Hepatocyte (in vitro differentiated cells): ENCODE measurements at regions not wholly inside any gene's neighbourhood (a gene's known extent, or its start where the extent isn't known, plus 50 kb on each side); places are given as distances from the start of the nearest gene placed in this dataset.

Experiments used
- DNase-seq: peaks from one replicate; pipeline ENCODE4 v3.0.0-alpha.2; 2016; ENCODE audit warnings: low spot score
- H2AFZ ChIP-seq: fragments of 200-600 bp; sonication (generic); 2 replicates; pipeline ENCODE4 v1.6.0; 2016; ENCODE audit warnings: antibody characterized with exemption, mild to moderate bottlenecking
- H3K27ac ChIP-seq: fragments of 200-600 bp; sonication (generic); 2 replicates; pipeline ENCODE4 v1.5.1; 2016; ENCODE audit warnings: mild to moderate bottlenecking
- H3K27me3 ChIP-seq: fragments of 200-600 bp; sonication (generic); 2 replicates; pipeline ENCODE4 v1.6.1; 2016
- H3K36me3 ChIP-seq: fragments of 200-600 bp; sonication (generic); replicated peaks from 2 replicates; pipeline ENCODE4 v1.5.1; 2016; ENCODE audit warnings: low read depth; ENCODE audit not compliant: insufficient read depth
- H3K4me1 ChIP-seq: fragments of 200-600 bp; sonication (generic); 2 replicates; pipeline ENCODE4 v1.5.1; 2016; ENCODE audit warnings: mild to moderate bottlenecking, moderate library complexity; ENCODE audit not compliant: insufficient read depth
- H3K4me2 ChIP-seq: fragments of 200-600 bp; sonication (generic); 2 replicates; pipeline ENCODE4 v1.6.0; 2016
- H3K4me3 ChIP-seq: fragments of 200-600 bp; sonication (generic); 2 replicates; pipeline ENCODE4 v1.5.1; 2016; ENCODE audit warnings: mild to moderate bottlenecking
- H3K79me2 ChIP-seq: fragments of 200-600 bp; sonication (generic); 2 replicates; pipeline ENCODE4 v1.6.0; 2017; ENCODE audit warnings: mild to moderate bottlenecking
- H3K9me2 ChIP-seq: fragments of 200-600 bp; sonication (generic); replicated peaks from 2 replicates; pipeline ENCODE4 v1.6.0; 2017; ENCODE audit warnings: mild to moderate bottlenecking; ENCODE audit not compliant: insufficient read depth
- H3K9me3 ChIP-seq: fragments of 200-600 bp; sonication (generic); 2 replicates; pipeline ENCODE4 v1.5.1; 2016; ENCODE audit warnings: low read depth, mild to moderate bottlenecking
- H4K20me1 ChIP-seq: fragments of 200-600 bp; sonication (generic); 2 replicates; pipeline ENCODE4 v1.6.0; 2016; ENCODE audit warnings: mild to moderate bottlenecking; ENCODE audit not compliant: insufficient read depth, poor library complexity, severe bottlenecking
- CTCF ChIP-seq: fragments of 200-600 bp; sonication (generic); IDR thresholded peaks from 2 replicates; pipeline ENCODE4 v1.5.1; 2016; ENCODE audit warnings: antibody characterized with exemption, mild to moderate bottlenecking; ENCODE audit not compliant: poor library complexity
- EZH2 ChIP-seq: fragments of 200-600 bp; sonication (generic); IDR thresholded peaks from 2 replicates; pipeline ENCODE4 v1.6.1; 2016; ENCODE audit warnings: antibody characterized with exemption, mild to moderate bottlenecking, borderline replicate concordance
- EZH2phosphoT487 ChIP-seq: fragments of 200-600 bp; sonication (generic); IDR thresholded peaks from one replicate; pipeline ENCODE4 v1.6.1; 2018; ENCODE audit warnings: antibody characterized with exemption, mild to moderate bottlenecking, low read depth, moderate library complexity; ENCODE audit not compliant: unreplicated experiment, severe bottlenecking
- WGBS: methylation state at CpG from one replicate; pipeline ENCODE4 v1.1.6; 2016; ENCODE audit warnings: low lambda C conversion rate; ENCODE audit errors: missing lambda C conversion rate; 5-methylcytosine and 5-hydroxymethylcytosine counted together

- H3K4me2 ChIP-seq = no peak overlapping the region
- H3K9me3 ChIP-seq = no peaks in the 10 kb centered on the region
- no peak for DNase-seq
- no peaks in the 10 kb centered on the region for H3K4me1 ChIP-seq
- H4K20me1 ChIP-seq = no peaks in the 10 kb centered on the region
- H3K4me3 ChIP-seq = no peak overlapping the region
- 70% methylated on average over 13 of the region's 13 CpGs for WGBS
- H3K27ac ChIP-seq = no peak overlapping the region
- H3K79me2 ChIP-seq = no peaks in the 10 kb centered on the region
- H3K36me3 ChIP-seq = no peaks in the 10 kb centered on the region
- no peaks in the 10 kb centered on the region for H3K9me2 ChIP-seq
- TF ChIP-seq CTCF (no peak), EZH2phosphoT487 (no peak), EZH2 (no peak)
- no peaks in the 10 kb centered on the region for H3K27me3 ChIP-seq
- no peak overlapping the region for H2AFZ ChIP-seq
These were observed 741.5 kb downstream of the BRD1 start for GRCh38 chr22:49086181-49086580.

- TF ChIP-seq EZH2 (no peak), EZH2phosphoT487 (no peak), CTCF (no peak)
- Histone ChIP-seq H3K4me1 (no peaks in the 10 kb centered on the region), H3K4me3 (no peak overlapping the region), H3K79me2 (no peaks in the 10 kb centered on the region), H2AFZ (no peak overlapping the region), H3K27ac (no peak overlapping the region), H3K9me3 (no peaks in the 10 kb centered on the region), H3K9me2 (no peaks in the 10 kb centered on the region), H4K20me1 (no peaks in the 10 kb centered on the region), H3K27me3 (no peaks in the 10 kb centered on the region), H3K36me3 (no peaks in the 10 kb centered on the region), H3K4me2 (no peak overlapping the region)
- no peak for DNase-seq
- WGBS = 88% methylated on average over 8 of the region's 8 CpGs
These were observed 743.5 kb downstream of the BRD1 start for GRCh38 chr22:49084206-49084605.

- H4K20me1 ChIP-seq = no peaks in the 10 kb centered on the region
- no peak overlapping the region for H2AFZ ChIP-seq
- H3K79me2 ChIP-seq = no peaks in the 10 kb centered on the region
- no peaks in the 10 kb centered on the region for H3K9me2 ChIP-seq
- H3K4me2 ChIP-seq = no peak overlapping the region
- no peak for DNase-seq
- H3K4me3 ChIP-seq = no peak overlapping the region
- no peaks in the 10 kb centered on the region for H3K9me3 ChIP-seq
- no peak overlapping the region for H3K27ac ChIP-seq
- H3K36me3 ChIP-seq = no peaks in the 10 kb centered on the region
- H3K27me3 ChIP-seq = no peaks in the 10 kb centered on the region
- 89% methylated on average over 8 of the region's 8 CpGs for WGBS
- TF ChIP-seq EZH2phosphoT487 = no peak
- no peak for TF ChIP-seq CTCF
- TF ChIP-seq EZH2 = no peak
- no peaks in the 10 kb centered on the region for H3K4me1 ChIP-seq
These were observed 744.1 kb downstream of the BRD1 start for GRCh38 chr22:49083607-49084006.

- Histone ChIP-seq H4K20me1 (no peaks in the 10 kb centered on the region), H3K4me3 (no peak overlapping the region), H3K27me3 (no peaks in the 10 kb centered on the region), H3K9me2 (no peaks in the 10 kb centered on the region), H2AFZ (no peak overlapping the region), H3K4me2 (no peak overlapping the region), H3K79me2 (no peaks in the 10 kb centered on the region), H3K36me3 (no peaks in the 10 kb centered on the region), H3K9me3 (no peaks in the 10 kb centered on the region), H3K4me1 (no peaks in the 10 kb centered on the region), H3K27ac (no peak overlapping the region)
- WGBS = 92% methylated on average over 13 of the region's 13 CpGs
- no peak for DNase-seq
- TF ChIP-seq EZH2 (no peak), EZH2phosphoT487 (no peak), CTCF (no peak)
These were observed 745.2 kb downstream of the BRD1 start for GRCh38 chr22:49082451-49082850.
